ENCODE measurements at regions not wholly inside any gene's neighbourhood (a gene's known extent, or its start where the extent isn't known, plus 50 kb on each side); places are given as distances from the start of the nearest gene placed in this dataset.
"Not testable (repeated sequence)": the region's sequence is repeated elsewhere in the genome, so short reads cannot be mapped to it uniquely, and the experiment has no call there.

- not testable (repeated sequence) for DNase-seq
These were observed 97.4 kb downstream of the SLC17A6 start for GRCh38 chr11:22435582-22435981.

- no peak for DNase-seq
These were observed 95.3 kb downstream of the SLC17A6 start for GRCh38 chr11:22433517-22433916.

DNA sequence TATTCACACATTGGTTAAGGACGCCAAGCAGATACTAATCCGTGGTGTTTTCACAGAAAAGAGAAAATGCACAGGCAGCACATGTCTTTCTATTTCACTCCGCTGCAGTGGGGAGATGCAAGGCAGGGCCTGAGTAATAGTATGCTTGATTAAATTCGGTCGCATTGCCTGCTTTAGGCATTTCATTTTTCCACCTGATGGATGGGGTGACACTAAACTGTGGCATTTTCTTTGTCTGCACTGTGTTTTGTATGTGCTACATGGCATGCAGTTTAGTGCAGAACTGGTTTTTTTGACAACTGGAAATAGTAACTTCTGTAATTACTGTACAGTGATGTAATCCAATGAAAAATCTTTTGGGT, 94.9 kb downstream of the SLC17A6 start:
- no peak for DNase-seq

- DNase-seq: peak; percentile 81
These were observed 94.3 kb downstream of the SLC17A6 start for GRCh38 chr11:22432291-22433093.

GRCh38 chr11:22431106-22431505, 92.9 kb downstream of the SLC17A6 start:
- no peak for DNase-seq

DNA sequence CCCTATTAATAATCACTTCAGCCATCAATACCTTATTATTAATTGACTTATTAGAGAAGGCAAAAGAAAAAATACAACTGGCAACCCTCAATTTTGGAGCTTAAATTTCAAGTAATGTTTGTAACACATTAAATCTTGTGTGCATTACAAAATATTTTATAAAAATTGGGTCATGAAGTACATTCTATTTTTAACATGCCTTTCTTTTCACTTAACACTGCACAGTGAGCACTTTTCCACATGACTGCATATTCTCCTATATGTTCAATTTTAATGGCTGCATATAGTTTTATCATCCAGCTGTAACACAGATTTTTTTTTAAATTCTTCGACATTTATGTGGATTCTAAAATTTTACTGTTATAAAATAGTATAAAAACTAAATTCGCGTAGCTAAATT, 92.5 kb downstream of the SLC17A6 start:
- DNase-seq: no peak

DNA sequence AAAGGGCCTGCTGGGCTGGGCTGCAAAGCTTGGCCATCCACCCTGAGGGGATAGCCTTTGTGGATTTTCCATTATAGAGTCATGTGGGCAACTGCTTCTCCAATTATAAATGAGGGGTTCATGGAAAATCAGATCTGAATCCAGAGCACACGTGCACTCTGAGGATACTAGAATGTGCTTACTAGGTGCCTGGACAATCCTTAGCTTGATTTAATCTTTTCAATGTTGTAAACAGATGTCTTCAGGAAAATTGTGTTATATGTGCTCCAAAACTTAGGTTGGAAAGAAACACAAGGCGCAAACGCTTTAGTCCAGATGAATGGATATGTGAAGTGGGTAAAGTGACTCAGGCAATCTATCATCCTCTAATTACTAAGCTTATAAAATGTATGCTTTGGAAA, 92.0 kb downstream of the SLC17A6 start:
- DNase-seq: no peak

Data from DMS 273 treated with DMSO at 0.1 percent for 48 hours (cell line).